Endodermal cell (in vitro differentiated cells): ENCODE measurements at regions not wholly inside any gene's neighbourhood (a gene's known extent, or its start where the extent isn't known, plus 50 kb on each side); places are given as distances from the start of the nearest gene placed in this dataset.

Experiments used
- DNase-seq: peaks from one replicate; pipeline ENCODE4 v3.0.0-alpha.2; 2017
- H3K27ac ChIP-seq: 2 replicates; pipeline ENCODE4 v1.5.1; 2013; ENCODE audit warnings: mild to moderate bottlenecking, low read depth, low read length, moderate library complexity
- H3K27me3 ChIP-seq: 2 replicates; pipeline ENCODE4 v1.6.1; 2013; ENCODE audit warnings: mild to moderate bottlenecking, low read length, moderate library complexity; ENCODE audit not compliant: insufficient read depth, control insufficient read depth, poor library complexity, severe bottlenecking
- H3K36me3 ChIP-seq: 2 replicates; pipeline ENCODE4 v1.7.0; 2013; ENCODE audit warnings: mild to moderate bottlenecking, low read length, moderate library complexity; ENCODE audit not compliant: control insufficient read depth, insufficient read depth
- H3K4me1 ChIP-seq: one replicate; pipeline ENCODE4 v1.7.0; 2013; ENCODE audit warnings: low read length; ENCODE audit not compliant: control insufficient read depth, insufficient read depth
- H3K4me3 ChIP-seq: 2 replicates; pipeline ENCODE4 v1.5.1; 2013; ENCODE audit warnings: mild to moderate bottlenecking, low read length, moderate library complexity
- H3K9ac ChIP-seq: 2 replicates; pipeline ENCODE4 v1.6.1; 2013; ENCODE audit warnings: mild to moderate bottlenecking, low read length, moderate library complexity; ENCODE audit not compliant: poor library complexity, severe bottlenecking; ENCODE audit errors: extremely low read depth
- H3K9me3 ChIP-seq: 2 replicates; pipeline ENCODE4 v1.6.1; 2013; ENCODE audit warnings: mild to moderate bottlenecking, low read length, moderate library complexity; ENCODE audit not compliant: control insufficient read depth
- H3K27ac Mint-ChIP-seq: 2 replicates; pipeline ENCODE4 v1.8.0; 2020; ENCODE audit warnings: mixed read lengths
- H3K27me3 Mint-ChIP-seq: 2 replicates; pipeline ENCODE4 v1.8.0; 2021; ENCODE audit warnings: mild to moderate bottlenecking, mixed read lengths; ENCODE audit not compliant: insufficient read depth
- H3K36me3 Mint-ChIP-seq: 2 replicates; pipeline ENCODE4 v1.8.0; 2020; ENCODE audit warnings: low read depth, mixed read lengths
- H3K4me1 Mint-ChIP-seq: 2 replicates; pipeline ENCODE4 v1.8.0; 2020; ENCODE audit warnings: mixed read lengths
- H3K4me3 Mint-ChIP-seq: 2 replicates; pipeline ENCODE4 v1.8.0; 2020; ENCODE audit warnings: mild to moderate bottlenecking, moderate library complexity, mixed read lengths
- H3K9me3 Mint-ChIP-seq: 2 replicates; pipeline ENCODE4 v1.8.0; 2020; ENCODE audit warnings: mild to moderate bottlenecking, mixed read lengths
- CTCF ChIP-seq: fragments of 200-600 bp; sonication (generic); conservative IDR thresholded peaks from 2 replicates; pipeline ENCODE4 v1.5.0; 2021; ENCODE audit warnings: antibody characterized with exemption, mild to moderate bottlenecking
- WGBS, 2 experiments: methylation state at CpG; one replicate each; pipeline versions ENCODE4 v1.1.5 to v1.1.7; 2013; ENCODE audit warnings: missing lambda C conversion rate in 2 of 2, mixed read lengths in 1 of 2; ENCODE audit not compliant: insufficient coverage in 1 of 2, insufficient read length in 1 of 2; 5-methylcytosine and 5-hydroxymethylcytosine counted together

GRCh38 chr4:58247792-58248191 is 1137.6 kb upstream of the IGFBP7 start:
- H3K4me1 Mint-ChIP-seq = peaks cover 5% of the 10 kb centered on the region
- H3K9me3 Mint-ChIP-seq = no peaks in the 10 kb centered on the region
- H3K27me3 ChIP-seq = no peaks in the 10 kb centered on the region
- H3K9ac ChIP-seq = no peak overlapping the region
- peak; percentile 60 for DNase-seq
- no peak overlapping the region for H3K4me3 Mint-ChIP-seq
- H3K36me3 ChIP-seq = no peaks in the 10 kb centered on the region
- H3K27me3 Mint-ChIP-seq = no peaks in the 10 kb centered on the region
- no peak overlapping the region for H3K27ac ChIP-seq
- H3K36me3 Mint-ChIP-seq = no peaks in the 10 kb centered on the region
- H3K4me1 ChIP-seq = no peaks in the 10 kb centered on the region
- WGBS, 2 experiments = 67% methylated on average over 3 of the region's 3 CpGs; no CpG with 5 or more reads in 1 of the 2 experiments
- H3K9me3 ChIP-seq = no peaks in the 10 kb centered on the region
- no peak overlapping the region for H3K4me3 ChIP-seq
- H3K27ac Mint-ChIP-seq = no peak overlapping the region
- TF ChIP-seq CTCF = peak; percentile 69

- Histone ChIP-seq H3K4me1 (no peaks in the 10 kb centered on the region), H3K9me3 (peaks cover 15% of the 10 kb centered on the region), H3K27ac (no peak overlapping the region), H3K36me3 (no peaks in the 10 kb centered on the region), H3K9ac (no peak overlapping the region), H3K27me3 (no peaks in the 10 kb centered on the region), H3K4me3 (no peak overlapping the region)
- H3K27me3 Mint-ChIP-seq = no peaks in the 10 kb centered on the region
- no peak for DNase-seq
- H3K27ac Mint-ChIP-seq = no peak overlapping the region
- TF ChIP-seq CTCF = peak; percentile 66
- 90% methylated on average over 1 of the region's 1 CpG; no CpG with 5 or more reads in 1 of the 2 experiments for WGBS, 2 experiments
- H3K4me1 Mint-ChIP-seq = no peaks in the 10 kb centered on the region
- H3K4me3 Mint-ChIP-seq = no peak overlapping the region
- peaks cover 5% of the 10 kb centered on the region for H3K36me3 Mint-ChIP-seq
- H3K9me3 Mint-ChIP-seq = peaks cover 11% of the 10 kb centered on the region
Measured at GRCh38 chr4:58225460-58225859, 1115.3 kb upstream of the IGFBP7 start.

GRCh38 chr4:58219179-58219578 is 1109.0 kb upstream of the IGFBP7 start:
- Histone ChIP-seq H3K27me3 (no peaks in the 10 kb centered on the region), H3K36me3 (no peaks in the 10 kb centered on the region), H3K4me3 (peak overlapping the region; percentile 18), H3K27ac (no peak overlapping the region), H3K9ac (no peak overlapping the region), H3K4me1 (peaks cover 3% of the 10 kb centered on the region), H3K9me3 (peaks cover 34% of the 10 kb centered on the region)
- Mint-ChIP-seq H3K27ac (no peak overlapping the region), H3K9me3 (peaks cover 27% of the 10 kb centered on the region), H3K4me1 (peaks cover 22% of the 10 kb centered on the region), H3K4me3 (no peak overlapping the region), H3K36me3 (peaks cover 20% of the 10 kb centered on the region), H3K27me3 (no peaks in the 10 kb centered on the region)
- WGBS, 2 experiments = 83 to 93% methylated on average over 2 of the region's 2 CpGs
- no peak for DNase-seq
- TF ChIP-seq CTCF = no peak
